Glutamatergic neuron (in vitro differentiated cells): ENCODE measurements at regions not wholly inside any gene's neighbourhood (a gene's known extent, or its start where the extent isn't known, plus 50 kb on each side); places are given as distances from the start of the nearest gene placed in this dataset.

Experiments
- DNase-seq: peaks from one replicate; pipeline ENCODE4 v3.0.0; 2022
- H3K27ac Mint-ChIP-seq: one replicate; pipeline ENCODE4 v1.8.0; 2020; ENCODE audit warnings: mild to moderate bottlenecking, mixed read lengths, inconsistent platforms; ENCODE audit not compliant: unreplicated experiment
- H3K27me3 Mint-ChIP-seq: one replicate; pipeline ENCODE4 v1.8.0; 2020; ENCODE audit warnings: mild to moderate bottlenecking, moderate library complexity, mixed read lengths, inconsistent platforms; ENCODE audit not compliant: unreplicated experiment
- H3K36me3 Mint-ChIP-seq: one replicate; pipeline ENCODE4 v1.8.0; 2020; ENCODE audit warnings: mild to moderate bottlenecking, mixed read lengths, inconsistent platforms; ENCODE audit not compliant: unreplicated experiment
- H3K4me1 Mint-ChIP-seq: one replicate; pipeline ENCODE4 v1.8.0; 2020; ENCODE audit warnings: mild to moderate bottlenecking, low read depth, mixed read lengths, inconsistent platforms; ENCODE audit not compliant: unreplicated experiment
- H3K4me3 Mint-ChIP-seq: one replicate; pipeline ENCODE4 v1.8.0; 2020; ENCODE audit warnings: mild to moderate bottlenecking, mixed read lengths, inconsistent platforms; ENCODE audit not compliant: unreplicated experiment
- H3K9me3 Mint-ChIP-seq: one replicate; pipeline ENCODE4 v1.8.0; 2020; ENCODE audit warnings: mild to moderate bottlenecking, moderate library complexity, mixed read lengths, inconsistent platforms; ENCODE audit not compliant: unreplicated experiment
- CTCF ChIP-seq: fragments of 200-600 bp; sonication (generic); IDR thresholded peaks from one replicate; pipeline ENCODE4 v1.5.0; 2021; ENCODE audit not compliant: partially characterized antibody, unreplicated experiment

- peaks cover 28% of the 10 kb centered on the region for H3K27me3 Mint-ChIP-seq
- no peaks in the 10 kb centered on the region for H3K36me3 Mint-ChIP-seq
- H3K4me1 Mint-ChIP-seq: peaks cover 33% of the 10 kb centered on the region
- H3K4me3 Mint-ChIP-seq: peak overlapping the region; percentile 50
- peak overlapping the region; percentile 72 for H3K27ac Mint-ChIP-seq
- H3K9me3 Mint-ChIP-seq: peaks cover 18% of the 10 kb centered on the region
- no peak for TF ChIP-seq CTCF
- no peak for DNase-seq
Observed at GRCh38 chr17:79218175-79218824, 143.7 kb downstream of the ENGASE start.

DNA sequence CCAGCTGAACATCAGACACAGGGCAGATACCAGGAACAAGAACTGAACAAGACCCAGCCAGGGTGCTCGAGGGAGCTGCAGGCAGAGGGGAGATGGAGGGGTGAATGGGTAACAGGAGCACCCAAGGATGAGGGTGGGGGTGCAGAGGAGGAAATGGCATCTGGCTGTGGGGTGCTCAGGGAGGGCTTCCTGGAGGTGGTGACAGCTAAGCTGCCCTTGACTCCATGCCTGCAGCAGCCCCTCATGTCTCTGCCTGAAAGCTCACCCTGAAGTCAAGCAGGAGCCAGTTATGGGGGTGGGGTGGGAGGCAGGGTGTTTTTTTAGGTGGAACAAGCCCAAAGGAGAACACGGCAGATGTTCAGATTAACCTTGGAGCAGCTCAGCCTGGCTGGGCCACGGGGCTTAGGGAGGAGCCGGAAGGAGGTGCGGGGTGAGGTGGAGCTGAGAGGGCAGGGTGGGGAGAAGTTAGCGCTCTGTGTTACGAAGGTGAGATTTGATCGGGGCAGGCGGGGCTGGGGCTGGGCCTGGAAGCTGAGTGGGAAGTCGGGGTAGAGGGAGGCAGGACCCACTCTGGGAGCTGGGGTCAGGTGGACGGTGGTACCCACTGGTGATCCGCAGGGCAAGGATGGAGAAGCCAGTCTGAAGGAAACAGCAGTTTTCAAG lies 143.0 kb downstream of the ENGASE start:
- Mint-ChIP-seq H3K4me1 (peaks cover 28% of the 10 kb centered on the region), H3K27ac (peak overlapping the region; percentile 72), H3K36me3 (no peaks in the 10 kb centered on the region), H3K9me3 (peaks cover 14% of the 10 kb centered on the region), H3K27me3 (peaks cover 26% of the 10 kb centered on the region), H3K4me3 (peak overlapping the region; percentile 50)
- DNase-seq: no peak
- no peak for TF ChIP-seq CTCF

DNA sequence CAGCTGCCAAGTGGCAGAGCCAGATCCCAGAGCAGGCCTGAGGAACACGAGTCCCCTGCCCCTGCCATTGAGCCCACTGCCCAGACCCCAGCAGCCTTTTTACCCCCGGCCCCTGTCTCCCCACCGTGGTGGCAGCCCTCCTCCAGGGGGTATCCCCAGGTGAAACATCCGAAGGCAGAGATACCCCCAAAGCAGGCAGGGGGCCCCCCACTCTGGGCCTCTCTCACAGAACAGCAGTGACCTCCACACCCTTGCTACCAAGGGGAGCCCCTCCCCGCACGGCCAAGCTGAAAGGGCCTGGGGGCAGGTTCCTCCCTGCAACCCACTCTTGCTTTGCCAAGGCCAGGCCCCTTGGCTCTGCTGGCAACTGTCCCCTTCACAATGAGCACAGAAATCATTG lies 142.2 kb downstream of the ENGASE start:
- H3K27ac Mint-ChIP-seq: no peak overlapping the region
- no peak overlapping the region for H3K4me3 Mint-ChIP-seq
- peaks cover 17% of the 10 kb centered on the region for H3K9me3 Mint-ChIP-seq
- peaks cover 26% of the 10 kb centered on the region for H3K27me3 Mint-ChIP-seq
- no peak for DNase-seq
- H3K4me1 Mint-ChIP-seq: peaks cover 33% of the 10 kb centered on the region
- H3K36me3 Mint-ChIP-seq: no peaks in the 10 kb centered on the region
- no peak for TF ChIP-seq CTCF

DNA sequence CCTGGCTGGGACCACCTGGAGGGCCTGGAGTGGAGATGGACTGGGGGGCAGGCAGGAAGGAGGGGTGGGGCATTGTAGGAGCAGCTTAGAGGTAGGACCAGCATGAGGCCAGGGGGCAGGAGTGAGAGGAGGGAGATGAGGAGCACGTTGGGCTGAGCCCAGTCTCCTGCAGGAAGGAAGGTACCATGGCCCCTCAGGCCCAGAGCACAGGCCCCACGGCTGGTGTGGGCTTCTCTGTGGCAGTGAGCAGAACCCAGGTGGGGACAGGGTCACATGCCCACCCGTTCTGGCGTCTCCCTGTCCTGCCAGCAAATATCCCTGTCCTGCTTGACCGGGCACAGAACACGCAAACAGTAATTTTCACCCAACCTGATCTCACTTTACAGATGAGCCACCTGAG lies 141.8 kb downstream of the ENGASE start:
- DNase-seq: no peak
- peaks cover 26% of the 10 kb centered on the region for H3K27me3 Mint-ChIP-seq
- no peak for TF ChIP-seq CTCF
- H3K36me3 Mint-ChIP-seq: no peaks in the 10 kb centered on the region
- H3K4me1 Mint-ChIP-seq: peaks cover 36% of the 10 kb centered on the region
- H3K27ac Mint-ChIP-seq: no peak overlapping the region
- no peak overlapping the region for H3K4me3 Mint-ChIP-seq
- H3K9me3 Mint-ChIP-seq: peaks cover 17% of the 10 kb centered on the region

DNA sequence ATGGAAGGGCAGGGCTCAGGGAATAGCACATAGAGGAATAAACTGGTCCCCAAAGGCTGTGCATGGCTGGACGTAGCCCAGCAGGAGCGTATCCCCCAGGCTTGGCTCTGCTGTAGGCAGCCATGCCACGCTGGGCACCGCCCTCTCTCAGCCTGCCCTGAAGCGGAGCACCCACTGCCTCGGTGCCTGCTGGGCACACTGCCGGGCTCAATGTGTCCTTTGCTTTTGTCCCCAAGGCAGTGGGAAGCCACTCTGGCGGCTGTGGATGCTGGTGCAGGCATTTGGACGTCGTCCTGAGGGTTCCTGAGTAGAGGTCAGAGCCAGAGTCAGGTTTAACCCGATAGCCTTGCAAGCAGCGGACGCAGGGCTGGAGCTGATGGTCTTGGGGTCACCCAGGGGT lies 141.0 kb downstream of the ENGASE start:
- Mint-ChIP-seq H3K36me3 (no peaks in the 10 kb centered on the region), H3K4me1 (peaks cover 37% of the 10 kb centered on the region), H3K4me3 (no peak overlapping the region), H3K27ac (peak overlapping the region; percentile 19), H3K27me3 (peaks cover 26% of the 10 kb centered on the region), H3K9me3 (peaks cover 17% of the 10 kb centered on the region)
- DNase-seq: no peak
- no peak for TF ChIP-seq CTCF
